Brain pericyte (primary cell): ENCODE measurements at regions not wholly inside any gene's neighbourhood (a gene's known extent, or its start where the extent isn't known, plus 50 kb on each side); places are given as distances from the start of the nearest gene placed in this dataset.

Experiments used
- DNase-seq: peaks from one replicate; pipeline ENCODE4 v3.0.0-alpha.2; 2012; ENCODE audit warnings: low read depth, low spot score

DNA sequence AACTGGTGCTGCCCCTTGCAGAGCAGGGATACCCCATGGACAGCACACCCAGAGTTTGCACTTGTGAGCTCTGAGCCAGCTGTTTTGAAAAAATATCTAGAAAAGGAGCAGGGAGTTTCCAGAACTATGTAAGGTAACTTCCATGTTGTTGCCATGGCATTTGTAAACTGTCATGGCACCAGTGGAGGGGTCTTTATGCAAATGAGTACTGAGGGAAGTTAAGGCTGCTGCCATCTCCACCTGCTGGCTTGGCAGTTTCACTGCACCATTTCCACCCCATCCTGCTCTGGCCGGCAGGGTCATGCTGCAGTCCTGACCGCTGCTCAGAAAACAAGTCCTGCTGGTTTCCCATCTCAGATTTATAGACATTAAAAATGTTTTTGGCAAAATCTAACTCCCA is 52.3 kb upstream of the SNTG2 start:
- DNase-seq = no peak

- DNase-seq = no peak
These were observed 53.6 kb upstream of the SNTG2 start for GRCh38 chr2:897091-897490.

- DNase-seq = no peak
These were observed 57.3 kb upstream of the SNTG2 start for GRCh38 chr2:893311-893710.

- no peak for DNase-seq
These were observed 57.8 kb upstream of the SNTG2 start for GRCh38 chr2:892892-893291.

DNA sequence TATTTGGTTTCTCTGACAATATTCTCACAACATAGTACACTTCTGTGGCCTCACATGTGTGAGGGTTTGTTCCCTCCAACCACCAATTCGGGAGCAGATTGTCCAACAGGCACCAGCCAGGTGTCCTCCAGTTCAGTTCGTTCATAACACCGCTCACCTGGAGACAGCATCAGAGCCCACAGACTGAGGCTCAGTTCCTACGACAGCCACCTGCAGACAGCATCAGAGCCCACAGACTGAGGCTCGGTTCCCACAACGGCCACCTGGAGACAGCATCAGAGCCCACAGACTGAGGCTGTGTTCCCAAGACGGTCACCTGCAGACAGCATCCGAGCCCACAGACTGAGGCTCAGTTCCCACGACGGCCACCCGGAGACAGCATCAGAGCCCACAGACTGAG is 58.2 kb upstream of the SNTG2 start:
- no peak for DNase-seq

DNA sequence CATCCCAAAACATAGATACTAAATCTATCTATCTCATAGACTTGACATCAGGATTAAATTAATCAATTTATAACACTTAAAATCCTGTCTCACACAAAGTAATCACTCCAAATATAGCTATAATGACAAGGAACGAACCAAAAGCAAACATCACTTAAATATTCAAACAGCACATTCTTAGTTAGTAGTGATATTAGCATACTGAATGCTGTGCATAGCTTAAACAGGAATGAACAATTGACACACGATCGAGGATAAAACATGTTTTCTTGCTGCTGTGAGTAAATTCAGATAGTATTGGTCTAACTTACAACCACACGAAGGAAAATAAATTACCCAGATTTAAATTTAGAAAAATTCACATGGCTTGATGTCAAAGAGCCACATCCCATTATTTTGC is 58.9 kb upstream of the SNTG2 start:
- DNase-seq = no peak

DNA sequence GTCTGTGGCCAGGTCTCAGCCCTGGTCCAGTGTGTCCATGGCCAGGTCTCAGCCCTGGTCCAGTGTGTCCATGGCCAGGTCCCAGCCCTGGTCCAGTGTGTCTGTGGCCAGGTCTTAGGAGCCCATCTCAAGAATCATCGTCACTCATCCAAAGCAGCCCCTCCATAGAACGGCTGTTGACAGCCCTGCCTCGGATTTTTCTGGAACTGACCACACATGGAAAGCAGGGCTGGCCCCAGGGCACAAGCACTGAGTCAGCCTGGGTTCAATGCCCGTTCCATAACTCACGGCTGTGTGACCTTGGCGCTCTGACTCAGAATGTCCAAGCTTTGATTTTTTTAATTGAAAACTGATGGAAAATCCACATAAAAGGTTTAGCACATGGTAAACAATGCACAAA is 59.9 kb upstream of the SNTG2 start:
- no peak for DNase-seq

DNA sequence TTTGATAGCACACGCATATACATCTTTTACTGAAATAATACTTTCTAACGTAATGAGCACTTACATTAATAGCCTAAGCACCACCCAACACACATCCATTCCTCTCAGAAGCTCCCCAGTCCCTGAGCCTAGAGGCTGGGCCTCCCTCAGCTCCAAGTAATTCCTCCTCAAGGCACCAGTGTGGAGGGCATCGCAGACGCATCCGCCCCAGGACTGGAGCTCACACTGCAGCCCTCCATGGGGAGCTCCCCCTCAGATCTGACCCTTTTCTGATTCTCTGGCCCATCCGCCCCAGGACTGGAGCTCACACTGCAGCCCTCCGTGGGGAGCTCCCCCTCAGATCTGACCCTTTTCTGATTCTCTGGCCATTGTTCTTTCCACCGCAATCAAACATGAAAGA is 60.4 kb upstream of the SNTG2 start:
- DNase-seq = no peak

DNA sequence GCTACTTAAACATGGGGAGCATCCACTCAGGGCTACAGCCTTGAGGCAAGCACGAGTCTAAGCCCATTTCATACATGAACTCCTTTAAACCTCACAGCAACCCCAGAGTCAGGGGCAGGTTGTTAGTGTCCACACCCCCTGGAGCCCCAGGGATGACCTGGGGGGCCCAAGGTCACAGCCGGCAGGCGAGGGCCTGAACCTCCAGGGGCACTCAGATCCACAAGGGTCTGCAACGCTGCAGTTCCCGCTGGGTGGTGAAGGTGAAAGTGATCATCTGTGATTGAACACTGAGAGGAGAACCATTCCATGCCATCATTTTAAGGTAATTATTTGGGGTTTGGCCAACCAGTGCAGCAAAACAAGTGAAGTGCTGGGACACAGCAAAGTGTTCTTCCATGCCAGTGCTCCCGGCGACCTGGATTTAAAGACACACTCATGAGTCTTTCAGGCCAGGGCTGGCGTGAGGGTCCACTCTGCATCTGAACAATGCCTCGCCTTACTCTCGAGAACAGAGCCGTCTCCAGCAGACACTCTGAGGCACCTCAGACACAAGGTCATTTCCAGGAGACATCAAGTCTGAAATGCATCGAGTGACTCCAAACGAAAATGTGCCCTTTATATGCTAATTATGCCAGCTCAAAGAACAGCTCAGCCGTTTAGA is 61.6 kb upstream of the SNTG2 start:
- DNase-seq = no peak

DNA sequence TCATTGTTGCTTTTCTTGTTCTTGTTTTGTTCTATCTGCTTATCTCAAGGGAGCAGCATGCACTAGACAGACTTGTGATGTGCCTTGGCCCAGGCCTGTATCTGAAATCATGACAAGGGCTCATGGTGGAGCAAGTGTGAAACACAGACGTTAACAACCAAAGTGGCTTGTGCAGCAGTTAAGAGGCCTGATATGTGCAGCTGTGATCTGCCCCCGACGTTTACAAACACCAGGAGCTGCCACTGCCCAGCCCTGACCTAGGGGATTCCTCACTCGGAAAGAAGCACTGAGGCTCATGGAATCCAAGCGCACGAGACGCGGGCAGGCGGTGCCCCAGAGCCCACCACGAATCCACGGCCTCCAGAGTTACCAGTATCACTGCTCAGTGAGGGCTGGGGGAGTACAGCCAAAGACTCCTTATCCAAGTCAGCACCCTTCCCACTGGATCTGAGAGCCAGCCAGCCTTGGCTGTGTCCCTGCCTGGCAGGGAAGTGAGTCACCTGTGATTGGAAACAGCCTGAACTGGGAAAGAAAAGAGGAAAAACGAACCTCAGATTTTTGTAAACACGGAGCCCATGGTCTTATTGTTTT is 62.3 kb upstream of the SNTG2 start:
- DNase-seq = no peak

DNA sequence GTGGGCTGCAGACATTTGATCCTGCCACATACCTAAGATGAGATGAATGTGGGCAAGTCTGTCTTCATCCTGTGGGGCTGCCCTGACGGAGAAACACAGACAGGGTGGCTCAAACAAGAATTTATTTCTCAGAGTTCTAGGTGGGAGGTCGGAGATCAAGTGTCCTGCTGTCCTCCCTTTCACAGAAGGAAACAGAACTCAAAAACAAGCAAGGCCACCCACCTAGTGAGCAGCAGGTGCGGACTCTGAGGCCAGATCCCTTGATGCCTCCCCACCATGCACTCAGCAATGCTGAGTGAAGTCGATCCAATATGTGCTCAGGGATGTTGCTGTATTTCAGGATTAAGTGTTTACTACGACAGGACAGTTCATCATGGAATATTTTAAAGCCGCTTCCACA is 63.0 kb upstream of the SNTG2 start:
- no peak for DNase-seq

DNA sequence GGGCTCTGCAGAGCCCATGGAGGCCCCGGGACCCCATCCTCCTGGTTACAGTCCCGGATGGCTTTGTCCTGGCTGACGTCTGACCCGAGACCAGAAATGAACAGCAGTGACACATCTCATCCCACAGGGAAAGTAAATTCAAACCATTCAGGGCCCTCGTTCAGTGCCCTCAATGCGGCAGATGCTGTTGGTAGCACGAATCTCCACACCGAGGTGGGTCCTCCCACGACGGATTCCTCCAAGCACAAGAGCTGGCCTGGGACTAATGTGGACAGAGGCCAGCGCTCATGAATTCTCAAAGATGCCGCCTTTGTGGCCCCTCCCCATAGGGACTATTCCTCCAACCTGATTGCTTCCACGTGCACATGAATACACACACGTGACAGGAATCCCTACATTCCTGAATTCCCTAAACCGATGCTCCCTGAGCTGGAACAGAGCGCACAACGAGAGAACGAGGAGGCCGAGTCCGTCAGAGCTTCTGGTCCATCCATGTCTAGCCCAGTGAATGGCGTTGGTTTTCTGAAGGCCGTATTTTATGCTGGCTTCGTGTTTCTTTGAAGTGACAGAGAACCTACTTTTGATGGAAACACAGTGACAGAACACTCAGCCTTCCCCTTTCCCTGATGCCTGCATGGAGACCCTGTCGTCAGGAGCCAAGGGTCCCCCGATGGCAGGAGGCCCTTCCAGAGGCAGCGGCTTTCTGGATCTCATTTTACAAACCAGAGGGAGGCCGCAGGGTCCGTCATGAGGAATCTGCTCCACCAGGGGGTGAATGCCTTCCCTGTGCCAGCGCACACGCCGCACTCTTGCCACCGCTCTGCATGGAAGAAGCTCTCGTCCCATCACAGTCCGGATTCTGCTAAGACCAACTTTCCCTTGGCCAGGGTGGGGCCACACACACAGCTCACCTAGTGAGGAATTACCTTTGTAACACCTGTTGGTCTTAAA is 64.3 kb upstream of the SNTG2 start:
- DNase-seq = no peak

- no peak for DNase-seq
These were observed 65.2 kb upstream of the SNTG2 start for GRCh38 chr2:885230-886071.

- DNase-seq = no peak
These were observed 66.6 kb upstream of the SNTG2 start for GRCh38 chr2:883803-884748.

DNA sequence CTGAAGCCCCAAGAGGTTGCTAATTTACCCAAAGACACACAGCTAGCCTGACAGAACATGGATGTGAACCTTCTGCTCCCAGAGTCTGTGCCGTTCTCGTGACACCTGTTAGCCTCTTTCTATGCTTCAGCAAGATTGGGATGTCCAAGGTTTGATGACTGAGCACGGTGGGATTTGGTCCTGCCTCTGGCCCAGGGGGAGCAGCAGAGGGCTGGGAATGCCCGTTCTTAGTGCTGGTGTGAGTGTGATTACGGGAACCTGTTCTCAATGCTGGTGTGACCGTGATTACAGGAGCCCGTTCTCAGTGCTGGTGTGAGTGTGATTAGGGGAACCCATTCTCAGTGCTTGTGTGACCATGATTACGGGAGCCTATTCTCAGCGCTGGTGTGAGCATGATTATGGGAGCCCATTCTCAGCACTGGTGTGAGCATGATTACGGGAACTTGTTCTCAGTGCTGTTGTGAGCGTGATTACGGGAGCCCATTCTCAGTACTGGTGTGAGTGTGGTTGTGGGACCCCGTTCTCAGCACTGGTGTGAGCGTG is 67.3 kb upstream of the SNTG2 start:
- DNase-seq = no peak

DNA sequence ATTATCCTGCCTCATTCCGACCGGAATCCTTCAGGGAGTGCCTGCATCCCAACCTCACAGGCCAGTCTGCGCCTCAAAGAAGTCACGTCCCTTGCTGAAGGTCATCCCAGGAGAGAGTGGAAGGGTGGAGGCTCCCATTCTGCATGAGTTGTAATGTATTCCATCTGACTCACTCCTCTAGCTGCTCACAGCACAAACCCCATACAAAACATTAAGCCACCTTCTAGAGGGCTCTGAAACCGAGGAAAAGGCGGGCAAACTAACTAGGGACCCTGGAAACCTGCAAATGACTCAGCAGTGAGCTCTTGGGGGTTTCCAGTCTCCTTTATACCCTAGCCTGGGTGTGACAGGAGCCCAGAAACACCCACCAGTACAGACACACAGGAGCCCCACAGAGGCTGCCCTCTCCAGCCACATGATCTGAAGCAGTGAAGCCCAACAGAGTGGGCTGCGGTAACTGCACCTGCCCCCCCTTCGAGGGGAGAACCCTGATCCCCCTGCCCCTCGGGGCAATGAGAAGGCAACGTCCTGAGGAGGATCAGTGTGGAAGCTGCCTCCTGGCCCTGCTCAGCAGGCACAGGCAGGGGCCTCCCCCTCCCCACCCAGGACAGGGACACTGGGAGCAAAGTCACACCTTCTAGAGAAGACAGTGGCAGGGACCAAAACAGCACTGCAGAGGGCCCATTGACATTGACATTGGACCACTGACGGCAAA is 69.3 kb upstream of the SNTG2 start:
- DNase-seq = no peak

- no peak for DNase-seq
These were observed 70.3 kb upstream of the SNTG2 start for GRCh38 chr2:880201-880970.

- DNase-seq = no peak
These were observed 71.1 kb upstream of the SNTG2 start for GRCh38 chr2:879540-879939.
